Uterus (tissue), 3 donors: ENCODE measurements at regions not wholly inside any gene's neighbourhood (a gene's known extent, or its start where the extent isn't known, plus 50 kb on each side); places are given as distances from the start of the nearest gene placed in this dataset.

ENCODE experiments used
- DNase-seq, 2 donors: peaks; one replicate each; pipeline ENCODE4 v3.0.0-alpha.2; 2019 to 2020
- H3K27ac ChIP-seq, 2 donors: fragments of 200-600 bp; sonication (generic); 1 replicate in 1 of 2; 2 replicates in 1 of 2; pipeline ENCODE4 v1.5.1; 2016 to 2018
- H3K27me3 ChIP-seq, 2 donors: fragments of 200-600 bp; sonication (generic); one replicate each; pipeline ENCODE4 v1.5.1; 2018 to 2019; ENCODE audit warnings: control low read depth in 1 of 2
- H3K36me3 ChIP-seq, 2 donors: fragments of 200-600 bp; sonication (generic); one replicate each; pipeline ENCODE4 v1.5.1; 2019; ENCODE audit warnings: control low read depth in 1 of 2
- H3K4me1 ChIP-seq, 2 donors: fragments of 200-600 bp; sonication (generic); one replicate each; pipeline ENCODE4 v1.5.1; 2018 to 2019; ENCODE audit warnings: control low read depth in 1 of 2
- H3K4me3 ChIP-seq, 2 donors: fragments of 200-600 bp; sonication (generic); 1 replicate in 1 of 2; 2 replicates in 1 of 2; pipeline ENCODE4 v1.5.1; 2018 to 2019; ENCODE audit warnings: mild to moderate bottlenecking in 1 of 2
- H3K9me3 ChIP-seq, 2 donors: fragments of 200-600 bp; sonication (generic); one replicate each; pipeline ENCODE4 v1.5.1; 2019; ENCODE audit warnings: control low read depth in 1 of 2
- POLR2A ChIP-seq, 2 donors: fragments of 450-650 bp; IDR thresholded peaks; one replicate each; pipeline ENCODE4 v1.6.1; 2016; ENCODE audit warnings: antibody characterized with exemption in 2 of 2, mild to moderate bottlenecking in 1 of 2, moderate library complexity in 1 of 2
- intact Hi-C: fragments of 100-400 bp; cut with DNase I; formaldehyde crosslinking; loops from one replicate; pipeline ENCODE4 v1.15.1; 2023; ENCODE audit warnings: low total_unique reads
- TF ChIP-seq, protein P1 (sequence below), 4 experiments: fragments of 200-600 bp in 2 of 4; fragments of 450-650 bp in 2 of 4; sonication (generic) in 2 of 4; IDR thresholded peaks; one replicate each; pipeline ENCODE4 v1.5.1; 2016 to 2019; ENCODE audit warnings: antibody characterized with exemption in 4 of 4, mild to moderate bottlenecking in 2 of 4, moderate library complexity in 1 of 4
- donor health status: DM: yes; HTN: yes; CAD: no.

DNA sequence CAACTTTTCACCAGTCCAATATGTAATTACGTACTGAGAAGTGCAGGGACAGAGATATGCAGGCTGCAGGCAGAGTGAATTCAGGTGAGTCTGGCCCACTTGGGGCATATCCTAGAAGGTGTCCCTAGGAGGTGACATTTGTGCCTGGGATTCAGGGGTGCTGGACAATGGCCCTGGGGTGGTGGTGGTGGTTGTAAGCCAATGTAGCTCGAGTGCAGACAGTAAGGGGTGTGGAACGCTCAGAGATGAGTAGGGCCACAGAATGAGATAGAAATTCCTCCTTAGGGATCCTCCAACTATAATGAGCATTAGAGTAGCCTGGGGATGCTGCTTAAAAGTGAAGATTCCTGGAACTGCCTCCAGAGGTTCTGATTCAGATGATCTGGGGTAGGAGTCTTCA is 221.7 kb upstream of the MPHOSPH6 start:
- Histone ChIP-seq H3K4me1 (no peaks in the 10 kb centered on the region), H3K36me3 (no peaks in the 10 kb centered on the region), H3K27ac (no peak overlapping the region), H3K9me3 (no peaks in the 10 kb centered on the region), H3K4me3 (no peak overlapping the region), H3K27me3 (no peaks in the 10 kb centered on the region)
- TF ChIP-seq POLR2A (IDR thresholded peaks at IDR 0.05): no peak
- TF ChIP-seq, protein P1, sequence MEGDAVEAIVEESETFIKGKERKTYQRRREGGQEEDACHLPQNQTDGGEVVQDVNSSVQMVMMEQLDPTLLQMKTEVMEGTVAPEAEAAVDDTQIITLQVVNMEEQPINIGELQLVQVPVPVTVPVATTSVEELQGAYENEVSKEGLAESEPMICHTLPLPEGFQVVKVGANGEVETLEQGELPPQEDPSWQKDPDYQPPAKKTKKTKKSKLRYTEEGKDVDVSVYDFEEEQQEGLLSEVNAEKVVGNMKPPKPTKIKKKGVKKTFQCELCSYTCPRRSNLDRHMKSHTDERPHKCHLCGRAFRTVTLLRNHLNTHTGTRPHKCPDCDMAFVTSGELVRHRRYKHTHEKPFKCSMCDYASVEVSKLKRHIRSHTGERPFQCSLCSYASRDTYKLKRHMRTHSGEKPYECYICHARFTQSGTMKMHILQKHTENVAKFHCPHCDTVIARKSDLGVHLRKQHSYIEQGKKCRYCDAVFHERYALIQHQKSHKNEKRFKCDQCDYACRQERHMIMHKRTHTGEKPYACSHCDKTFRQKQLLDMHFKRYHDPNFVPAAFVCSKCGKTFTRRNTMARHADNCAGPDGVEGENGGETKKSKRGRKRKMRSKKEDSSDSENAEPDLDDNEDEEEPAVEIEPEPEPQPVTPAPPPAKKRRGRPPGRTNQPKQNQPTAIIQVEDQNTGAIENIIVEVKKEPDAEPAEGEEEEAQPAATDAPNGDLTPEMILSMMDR (IDR thresholded peaks at IDR 0.05): no peak
- no peak for DNase-seq
- intact Hi-C loops: no loop called here

DNA sequence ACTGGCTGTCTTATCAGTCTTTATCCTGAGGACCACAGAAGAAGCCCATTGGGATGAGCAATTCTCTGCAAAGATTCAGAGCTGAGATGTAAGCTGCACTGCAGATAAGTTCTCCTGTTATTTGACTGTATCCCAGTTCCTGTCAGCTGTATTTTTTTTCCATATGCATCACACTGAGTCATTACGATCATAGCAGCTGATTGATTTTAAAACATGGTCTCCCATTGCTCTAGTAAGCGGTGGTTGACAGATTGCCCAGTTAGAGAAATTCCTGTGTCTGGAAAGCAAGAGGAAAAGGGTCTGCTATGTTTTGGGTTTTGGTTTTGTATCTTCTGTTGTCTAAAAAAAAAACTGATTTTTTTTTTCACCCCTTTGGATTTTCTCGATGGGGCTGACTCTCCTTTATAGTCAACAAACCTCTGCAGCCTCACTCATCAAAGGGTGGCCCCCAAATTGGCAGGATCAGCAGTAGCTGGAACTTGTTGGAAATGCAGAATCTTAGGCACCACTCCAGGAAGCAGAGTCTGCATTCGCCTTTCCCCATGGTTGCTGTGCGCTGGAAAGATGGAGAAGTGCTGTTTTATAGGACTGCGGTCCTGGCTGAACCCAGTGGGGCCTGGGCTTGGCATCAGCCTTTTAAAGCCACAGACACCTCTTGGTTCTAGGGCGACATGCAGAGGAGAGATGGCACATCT is 220.1 kb upstream of the MPHOSPH6 start:
- no peak for DNase-seq
- Histone ChIP-seq H3K27ac (no peak overlapping the region), H3K4me3 (no peak overlapping the region), H3K36me3 (no peaks in the 10 kb centered on the region), H3K27me3 (no peaks in the 10 kb centered on the region), H3K9me3 (no peaks in the 10 kb centered on the region), H3K4me1 (no peaks in the 10 kb centered on the region)
- intact Hi-C loops: no loop called here
- no peak for TF ChIP-seq POLR2A (IDR thresholded peaks at IDR 0.05)
- TF ChIP-seq, protein P1 (IDR thresholded peaks at IDR 0.05): no peak

DNA sequence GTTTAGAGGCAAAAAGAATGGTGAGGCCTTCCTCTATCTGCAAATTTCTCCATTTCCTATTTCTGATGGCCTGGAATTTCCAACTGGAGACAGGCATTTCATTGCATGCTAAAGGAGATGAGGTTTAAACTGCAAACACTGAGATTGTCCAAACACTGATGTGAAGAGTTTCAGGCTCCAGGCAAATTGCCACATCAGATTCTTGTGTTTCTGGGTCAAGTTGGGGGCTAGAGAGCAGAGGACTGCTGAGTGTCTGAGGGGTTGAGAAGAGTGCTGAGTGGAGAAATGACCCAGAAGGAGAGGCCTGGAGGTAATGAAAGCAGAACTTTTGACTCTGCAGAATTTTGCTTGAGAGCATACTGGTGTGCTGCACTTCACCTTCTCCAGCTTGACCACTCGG is 216.7 kb upstream of the MPHOSPH6 start:
- intact Hi-C loops: no loop called here
- no peak overlapping the region for H3K27ac ChIP-seq

DNA sequence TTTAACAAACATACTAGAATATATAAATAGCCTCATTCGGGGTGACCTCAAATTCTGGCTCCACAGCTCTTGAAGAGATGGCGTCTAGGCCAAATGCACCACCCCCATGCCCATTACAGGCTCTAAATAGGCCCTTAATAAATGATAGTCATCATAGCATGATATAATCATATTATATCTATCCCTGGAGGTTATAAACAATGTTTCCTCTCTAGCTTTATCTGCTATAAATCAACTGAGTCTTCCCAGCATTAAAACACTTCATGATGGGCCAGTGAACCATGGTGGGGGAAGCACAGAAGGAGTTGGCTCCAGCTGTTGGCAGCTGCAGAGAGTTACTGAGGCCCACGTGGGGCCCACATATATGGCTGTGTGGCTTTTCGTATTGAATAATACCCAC is 214.9 kb upstream of the MPHOSPH6 start:
- no peaks in the 10 kb centered on the region for H3K27me3 ChIP-seq
- no peaks in the 10 kb centered on the region for H3K4me1 ChIP-seq
- H3K4me3 ChIP-seq: no peak overlapping the region
- no peaks in the 10 kb centered on the region for H3K36me3 ChIP-seq
- TF ChIP-seq POLR2A (IDR thresholded peaks at IDR 0.05): no peak
- TF ChIP-seq, protein P1 (IDR thresholded peaks at IDR 0.05): no peak
- intact Hi-C loops: no loop called here
- DNase-seq: no peak
- H3K27ac ChIP-seq: no peak overlapping the region
- H3K9me3 ChIP-seq: no peaks in the 10 kb centered on the region

More for the DNA sequence above, 216.7 kb upstream of the MPHOSPH6 start:
- Histone ChIP-seq H3K9me3 (no peaks in the 10 kb centered on the region), H3K4me3 (no peak overlapping the region), H3K27me3 (no peaks in the 10 kb centered on the region), H3K4me1 (no peaks in the 10 kb centered on the region), H3K36me3 (no peaks in the 10 kb centered on the region)
- TF ChIP-seq, protein P1 (IDR thresholded peaks at IDR 0.05): no peak
- TF ChIP-seq POLR2A (IDR thresholded peaks at IDR 0.05): no peak
- DNase-seq: no peak

DNA sequence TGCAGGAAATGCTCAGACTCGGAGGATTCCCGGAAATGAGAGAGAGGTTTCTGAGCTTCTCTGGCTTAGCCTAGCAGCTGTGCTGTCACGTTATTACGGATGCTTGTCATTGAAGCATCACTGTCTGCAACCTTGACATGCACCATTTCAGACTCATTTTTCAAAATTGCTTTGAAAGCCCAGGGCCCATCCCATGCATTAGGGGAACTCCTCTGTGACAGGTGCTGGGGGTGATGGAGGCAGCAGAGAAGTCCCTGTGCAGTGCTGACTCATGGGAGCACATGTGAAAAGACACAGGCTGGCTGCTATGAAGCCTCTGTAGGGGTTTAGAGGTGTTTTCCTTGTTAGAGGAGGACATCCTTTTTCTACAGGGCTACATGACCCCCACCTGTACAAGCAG is 214.0 kb upstream of the MPHOSPH6 start:
- H3K4me3 ChIP-seq: no peak overlapping the region
- intact Hi-C loops: no loop called here
- no peak for TF ChIP-seq POLR2A (IDR thresholded peaks at IDR 0.05)
- TF ChIP-seq, protein P1 (IDR thresholded peaks at IDR 0.05): no peak

More for the DNA sequence above, 214.0 kb upstream of the MPHOSPH6 start:
- Histone ChIP-seq H3K4me1 (no peaks in the 10 kb centered on the region), H3K27me3 (no peaks in the 10 kb centered on the region), H3K9me3 (no peaks in the 10 kb centered on the region), H3K27ac (no peak overlapping the region), H3K36me3 (no peaks in the 10 kb centered on the region)
- DNase-seq: no peak
